Kidney tubule cell (primary cell): ENCODE measurements at regions not wholly inside any gene's neighbourhood (a gene's known extent, or its start where the extent isn't known, plus 50 kb on each side); places are given as distances from the start of the nearest gene placed in this dataset.

ENCODE experiments used
- DNase-seq: peaks from one replicate; pipeline ENCODE4 v3.0.0-alpha.2; 2018; ENCODE audit warnings: low spot score

- DNase-seq, result no peak
These were observed 142.0 kb upstream of the RTL1 start for GRCh38 chr14:101045511-101045910.

GRCh38 chr14:101046071-101046470 is 142.5 kb upstream of the RTL1 start:
- no peak for DNase-seq

GRCh38 chr14:101047326-101047725 is 143.8 kb upstream of the RTL1 start:
- DNase-seq, result no peak

GRCh38 chr14:101048766-101049165 is 145.2 kb upstream of the RTL1 start:
- DNase-seq, result no peak

GRCh38 chr14:101049511-101049910 is 146.0 kb upstream of the RTL1 start:
- DNase-seq, result no peak

GRCh38 chr14:101049942-101050341 is 146.4 kb upstream of the RTL1 start:
- DNase-seq, result no peak

- no peak for DNase-seq
These were observed 147.5 kb upstream of the RTL1 start for GRCh38 chr14:101050901-101051490.

- DNase-seq, result no peak
These were observed 151.1 kb upstream of the RTL1 start for GRCh38 chr14:101054671-101055070.

GRCh38 chr14:101055106-101055662 is 151.7 kb upstream of the RTL1 start:
- DNase-seq, result no peak

GRCh38 chr14:101055776-101056374 is 152.4 kb upstream of the RTL1 start:
- no peak for DNase-seq

- DNase-seq, result no peak
These were observed 152.9 kb upstream of the RTL1 start for GRCh38 chr14:101056446-101056845.

GRCh38 chr14:101057394-101057793 is 153.9 kb upstream of the RTL1 start:
- no peak for DNase-seq

GRCh38 chr14:101058571-101058970 is 155.0 kb upstream of the RTL1 start:
- DNase-seq, result peak; percentile 8

- DNase-seq, result no peak
These were observed 156.7 kb upstream of the RTL1 start for GRCh38 chr14:101060171-101060601.

GRCh38 chr14:101061411-101062064 is 158.0 kb upstream of the RTL1 start:
- DNase-seq, result no peak

GRCh38 chr14:101062065-101062450 is 158.5 kb upstream of the RTL1 start:
- DNase-seq, result no peak

GRCh38 chr14:101062601-101063000 is 159.1 kb upstream of the RTL1 start:
- DNase-seq, result no peak

- DNase-seq, result no peak
These were observed 159.6 kb upstream of the RTL1 start for GRCh38 chr14:101063121-101063520.

GRCh38 chr14:101064121-101064661 is 160.7 kb upstream of the RTL1 start:
- peak; percentile 7 for DNase-seq

- no peak for DNase-seq
These were observed 161.2 kb upstream of the RTL1 start for GRCh38 chr14:101064718-101065117.

GRCh38 chr14:101065246-101065645 is 161.7 kb upstream of the RTL1 start:
- DNase-seq, result no peak

GRCh38 chr14:101065696-101066694 is 162.5 kb upstream of the RTL1 start:
- no peak for DNase-seq
